ENCODE measurements at regions not wholly inside any gene's neighbourhood (a gene's known extent, or its start where the extent isn't known, plus 50 kb on each side); places are given as distances from the start of the nearest gene placed in this dataset.
A peak's percentile ranks its signal among the peaks of the same experiment; 100 is the strongest.
"Not testable (repeated sequence)": the region's sequence is repeated elsewhere in the genome, so short reads cannot be mapped to it uniquely, and the experiment has no call there.

DNA sequence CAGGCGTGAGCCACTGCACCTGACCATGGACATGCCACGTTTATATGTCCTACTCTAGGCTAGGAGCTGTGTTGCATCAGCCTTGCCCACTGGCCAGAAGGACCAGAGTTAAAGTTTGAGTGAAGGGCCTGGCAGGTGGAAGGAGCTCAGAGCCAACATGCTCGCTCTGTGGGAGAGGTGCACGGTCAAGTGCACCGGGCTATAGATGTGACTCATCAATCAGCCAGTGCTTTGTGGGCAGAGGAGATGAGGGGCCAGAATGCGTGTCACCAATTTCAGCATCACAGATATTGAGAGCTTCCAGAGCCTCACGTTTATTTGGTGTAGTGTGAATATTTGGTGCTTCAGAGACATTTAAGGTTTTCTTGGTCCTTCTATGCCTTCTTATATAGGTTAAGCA is 137.3 kb upstream of the KBTBD8 start:
- DNase-seq: no peak

DNA sequence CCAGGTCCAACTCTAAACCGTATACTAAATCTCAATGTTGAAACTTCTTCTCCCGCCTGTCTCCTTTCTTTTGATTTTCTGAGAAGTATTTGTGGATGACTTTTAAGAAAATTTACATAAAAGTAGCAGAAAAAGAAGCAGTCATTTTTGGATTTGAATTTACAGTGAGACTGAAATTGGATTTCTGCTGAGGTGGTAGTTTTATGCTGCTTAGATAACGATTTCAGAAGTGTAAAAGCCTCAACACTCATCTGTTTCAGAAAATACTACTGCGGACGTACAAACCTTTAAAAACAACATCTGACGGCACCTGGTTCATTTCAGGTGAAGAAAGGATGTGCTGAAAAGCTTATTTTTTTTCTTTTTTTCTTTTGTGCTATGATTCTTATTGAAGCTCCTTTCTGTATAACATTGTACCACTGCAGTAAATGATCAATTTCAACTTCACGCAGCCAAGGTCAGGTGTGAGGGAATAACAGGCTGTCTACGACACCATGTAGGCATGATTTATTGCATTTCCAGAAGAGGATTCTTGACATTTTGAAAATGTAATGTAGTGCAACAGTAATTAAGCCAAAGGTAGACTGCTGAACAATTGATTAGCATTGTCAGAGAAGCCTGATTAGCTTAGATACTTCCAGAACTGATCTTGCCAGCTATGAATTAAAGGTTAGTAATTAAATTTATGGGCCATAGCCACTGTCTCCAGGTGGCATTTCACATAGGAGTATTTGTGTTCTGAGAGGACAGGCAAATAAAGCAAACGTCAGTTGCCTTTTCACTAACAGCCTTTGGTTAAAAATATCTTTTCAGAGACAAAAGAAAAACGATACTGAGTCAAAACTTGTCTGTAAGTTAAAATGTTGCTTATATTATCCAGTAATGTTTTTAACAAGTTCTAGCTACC is 134.6 kb upstream of the KBTBD8 start:
- no peak for DNase-seq

DNA sequence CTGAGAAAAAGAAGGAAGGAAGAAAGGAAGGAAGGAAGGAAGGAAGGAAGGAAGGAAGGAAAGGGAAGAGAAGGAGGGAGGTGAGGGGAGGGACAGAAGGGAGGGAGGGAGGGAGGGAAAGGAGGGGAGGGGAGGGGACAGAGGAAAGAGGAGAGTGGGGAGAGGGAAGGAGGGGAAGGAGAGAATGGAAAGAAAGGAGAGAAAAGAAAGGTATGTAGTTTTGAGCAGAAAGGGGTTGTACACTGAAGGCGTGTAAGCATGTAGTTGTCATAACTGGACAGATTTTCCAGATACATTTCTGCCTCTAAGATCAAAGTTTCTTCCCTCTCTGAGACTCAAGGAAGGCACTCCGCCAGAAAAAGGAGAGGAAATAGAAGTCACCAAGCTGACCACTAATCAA is 113.4 kb upstream of the KBTBD8 start:
- DNase-seq: no peak

DNA sequence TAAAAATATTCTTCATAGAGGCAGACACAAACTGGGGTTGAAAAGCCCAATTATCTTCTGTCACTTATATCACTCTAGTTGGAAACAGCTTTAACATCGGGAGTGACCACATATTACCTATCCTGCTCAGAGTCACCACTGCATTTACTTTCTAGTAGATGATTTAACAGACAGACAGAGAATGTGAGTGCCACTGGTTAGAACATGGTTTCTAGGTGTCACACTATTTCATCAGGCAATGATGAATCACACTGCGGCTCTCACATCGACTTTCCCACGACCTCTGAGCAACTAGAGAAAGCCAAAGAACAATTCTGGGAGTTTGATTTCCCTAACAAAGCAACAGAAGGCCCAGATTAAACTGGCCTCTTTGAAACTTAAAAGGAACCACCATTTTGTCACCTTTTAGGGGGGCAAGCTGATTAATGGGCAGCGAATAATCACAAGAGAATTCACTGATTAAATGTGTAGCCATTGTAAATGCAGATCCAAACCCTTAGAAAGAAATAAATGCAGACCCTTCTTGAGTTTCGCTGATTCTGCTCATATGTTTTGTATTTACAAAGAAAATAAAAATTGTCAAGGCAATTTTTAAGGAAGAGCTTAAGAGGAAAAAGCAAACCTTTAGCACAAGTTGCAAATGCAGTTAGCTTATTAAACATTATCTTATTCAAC is 112.6 kb upstream of the KBTBD8 start:
- no peak for DNase-seq

DNA sequence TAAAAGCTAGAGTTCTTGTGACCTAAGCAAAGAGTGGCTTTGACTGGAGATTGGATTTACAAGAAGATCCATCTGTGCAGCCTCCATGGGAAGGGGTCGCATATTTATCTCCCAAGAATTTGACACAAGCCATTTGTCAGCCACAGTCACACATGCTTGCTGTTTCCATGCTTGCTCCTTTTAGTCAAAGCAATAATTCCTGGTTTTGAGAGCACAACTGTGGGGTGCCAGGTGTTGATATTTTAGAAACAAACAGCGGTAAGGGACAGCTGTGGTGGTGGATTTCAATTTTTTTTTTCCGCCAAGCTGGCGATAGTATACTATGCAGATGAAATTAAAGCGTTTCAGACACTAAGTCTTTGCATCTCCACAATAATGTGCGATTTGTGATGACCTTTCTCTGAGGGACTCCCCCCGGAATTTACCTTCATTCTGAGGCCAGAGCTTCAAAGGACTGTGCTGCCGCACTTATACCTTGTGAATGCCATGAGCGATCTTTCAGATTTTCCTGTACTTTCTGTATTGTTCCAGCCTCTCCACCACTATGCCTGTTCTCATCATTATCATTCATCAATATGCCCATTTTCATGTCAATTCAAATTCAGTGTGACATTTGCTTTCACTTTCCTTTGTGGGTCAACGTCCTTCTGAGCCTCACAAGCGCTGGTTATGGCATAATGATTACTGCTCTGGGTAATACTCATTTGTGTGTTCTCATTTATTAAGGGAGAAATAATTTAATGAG is 108.2 kb upstream of the KBTBD8 start:
- DNase-seq: no peak

DNA sequence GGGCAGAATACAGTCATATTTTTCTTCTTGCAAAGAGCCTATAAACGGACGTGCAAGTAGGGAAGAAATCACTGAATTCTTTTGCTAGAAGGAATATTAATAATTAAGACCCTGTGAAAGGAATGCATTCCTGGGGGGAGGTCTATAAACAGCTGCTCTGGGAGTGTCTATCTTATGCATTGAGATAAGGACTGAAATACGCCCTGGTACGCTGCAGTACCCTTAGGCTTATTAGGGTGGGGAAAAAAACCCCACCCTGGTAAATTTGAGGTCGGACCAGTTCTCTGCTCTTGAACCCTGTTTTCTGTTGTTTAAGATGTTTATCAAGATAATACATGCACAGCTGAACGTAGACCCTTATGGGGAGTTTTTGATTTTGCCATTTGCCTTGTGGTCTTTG is 100.0 kb upstream of the KBTBD8 start:
- DNase-seq: no peak

DNA sequence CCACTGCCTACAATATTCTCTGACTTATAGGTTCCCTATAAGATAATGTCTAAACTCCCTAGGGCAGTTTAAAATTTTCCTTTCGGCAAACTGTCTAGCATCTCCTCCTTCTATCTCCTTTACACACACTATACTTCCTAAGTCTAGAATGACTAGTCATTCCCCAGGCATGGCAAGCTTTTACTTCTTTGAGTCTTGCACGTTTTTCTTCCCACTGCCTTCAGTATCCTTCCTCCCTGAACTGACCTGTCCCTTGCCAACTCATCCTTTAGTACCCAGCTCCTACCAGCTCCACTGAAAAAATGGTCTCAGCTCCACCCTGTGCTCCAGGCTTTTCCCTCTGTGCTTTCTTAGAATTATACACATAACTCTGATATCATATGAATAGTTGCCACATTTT is 93.8 kb upstream of the KBTBD8 start:
- no peak for DNase-seq

DNA sequence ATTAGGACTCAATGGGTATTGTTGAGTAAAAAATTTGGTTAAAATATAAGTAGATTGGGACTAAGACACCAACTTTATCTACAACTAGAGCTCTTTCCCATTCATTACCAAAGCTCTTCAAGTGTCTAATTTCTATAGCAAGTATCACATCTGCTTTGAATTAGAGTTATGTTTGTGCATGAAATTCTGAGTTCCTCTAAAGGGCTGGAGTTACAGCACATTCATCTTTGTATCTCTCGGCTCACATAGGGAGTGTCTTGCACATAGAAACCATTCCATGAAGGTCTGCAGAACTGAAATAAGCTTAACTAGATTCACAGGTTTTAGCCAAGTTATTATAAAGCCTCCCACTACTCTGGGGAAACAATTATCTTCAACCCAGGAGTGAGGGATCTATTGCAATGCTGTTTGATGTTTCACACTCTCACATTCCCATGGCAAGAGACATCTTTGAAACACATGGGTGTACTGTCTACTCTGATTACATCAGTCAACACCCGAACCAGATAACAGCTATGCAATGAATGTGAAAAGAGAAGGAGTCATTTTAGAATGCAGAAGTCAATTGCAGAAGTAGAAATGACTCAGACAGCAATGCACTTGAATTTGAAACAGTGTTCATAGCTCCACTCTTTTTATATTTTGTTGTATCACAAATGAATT is 93.1 kb upstream of the KBTBD8 start:
- no peak for DNase-seq

DNA sequence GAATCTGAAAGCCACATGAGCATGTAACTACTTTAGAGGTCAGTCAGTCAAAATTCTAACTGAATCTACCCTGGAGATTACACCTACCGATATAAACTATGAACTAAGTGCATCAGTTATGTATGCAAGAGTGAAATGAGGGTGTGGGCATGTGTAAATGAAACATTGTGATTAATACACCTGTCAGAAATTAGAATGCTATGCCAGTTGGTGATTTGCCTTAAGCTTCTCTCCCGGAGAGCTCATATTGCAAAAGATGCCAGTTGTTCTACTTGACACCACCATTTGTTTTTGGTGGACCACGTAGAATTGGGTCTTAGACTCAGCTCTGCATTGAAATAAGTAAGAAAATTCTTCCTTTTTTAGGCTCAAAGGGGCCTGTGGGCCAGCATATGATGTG is 91.0 kb upstream of the KBTBD8 start:
- no peak for DNase-seq

DNA sequence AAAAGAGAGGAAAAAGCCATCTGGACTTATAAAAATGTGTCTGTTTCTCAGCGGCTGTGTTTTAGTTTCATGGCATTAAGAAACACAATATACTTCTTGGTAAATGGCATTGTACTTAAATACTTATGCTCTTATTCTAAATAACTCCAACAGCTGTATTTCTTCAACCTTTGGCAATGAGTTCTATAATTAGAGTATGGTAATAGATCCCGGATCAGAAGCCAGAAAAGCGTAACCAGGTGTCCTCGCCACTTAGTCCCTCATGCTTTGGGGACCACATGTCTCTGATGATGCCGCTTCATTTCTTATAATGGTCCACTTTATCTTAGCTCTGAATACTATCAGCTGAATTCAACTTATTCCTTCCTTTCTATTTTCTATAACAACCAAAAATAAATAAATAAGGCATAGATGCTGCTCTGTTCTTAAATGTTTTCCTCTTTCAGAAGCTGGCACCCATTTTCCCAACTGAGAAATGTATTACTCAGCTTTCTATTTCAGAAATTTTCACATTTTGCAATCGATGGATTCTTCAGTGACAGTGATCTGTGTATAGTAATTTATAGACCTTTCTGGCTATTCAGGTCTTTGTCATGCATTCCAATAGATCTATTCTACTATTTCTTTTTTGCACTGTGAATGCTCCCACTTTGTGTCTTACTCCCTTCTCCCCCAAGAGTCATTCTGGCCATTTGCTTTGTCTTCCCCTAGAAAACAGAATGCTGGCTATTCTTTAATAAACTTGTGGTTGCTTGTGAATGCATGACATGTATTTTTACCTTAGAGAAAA is 87.6 kb upstream of the KBTBD8 start:
- DNase-seq: no peak

DNA sequence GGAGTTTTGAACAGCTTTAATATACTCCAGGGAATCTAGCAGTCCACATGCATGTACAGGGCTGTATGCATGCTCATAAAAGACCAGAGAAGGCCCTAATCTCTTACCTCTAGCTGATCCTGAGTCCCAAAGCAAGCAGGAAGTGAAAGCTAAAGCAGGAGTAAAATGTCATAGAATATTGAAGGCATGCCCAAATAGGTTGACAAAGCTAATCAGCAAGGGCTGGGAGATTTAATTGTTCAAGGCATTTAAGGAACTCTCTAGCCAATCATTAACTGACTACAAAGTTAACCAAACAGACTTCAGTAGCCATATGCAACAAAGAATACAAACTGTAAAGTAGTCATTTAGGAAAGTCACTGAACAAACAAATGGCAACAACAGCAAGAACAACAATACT is 85.8 kb upstream of the KBTBD8 start:
- DNase-seq: no peak

DNA sequence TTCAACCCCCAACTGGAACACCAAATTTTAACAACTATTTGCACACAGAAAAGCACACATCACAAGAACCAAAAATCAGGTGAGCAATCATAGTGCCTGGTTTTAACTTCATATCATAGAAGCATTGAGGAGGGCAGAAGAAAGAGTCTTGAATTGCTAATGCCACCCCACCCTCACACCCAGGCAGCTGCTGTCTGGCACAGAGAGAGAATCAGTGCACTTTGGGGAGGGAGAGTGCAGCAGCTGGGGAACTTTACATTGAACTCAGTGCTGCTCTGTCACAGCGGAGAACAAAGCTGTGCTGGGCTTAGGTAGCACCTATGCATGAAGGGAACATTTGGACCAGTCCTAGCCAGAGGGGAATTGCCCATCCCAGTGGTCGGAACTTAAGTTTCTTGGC is 76.0 kb upstream of the KBTBD8 start:
- DNase-seq: no peak

DNA sequence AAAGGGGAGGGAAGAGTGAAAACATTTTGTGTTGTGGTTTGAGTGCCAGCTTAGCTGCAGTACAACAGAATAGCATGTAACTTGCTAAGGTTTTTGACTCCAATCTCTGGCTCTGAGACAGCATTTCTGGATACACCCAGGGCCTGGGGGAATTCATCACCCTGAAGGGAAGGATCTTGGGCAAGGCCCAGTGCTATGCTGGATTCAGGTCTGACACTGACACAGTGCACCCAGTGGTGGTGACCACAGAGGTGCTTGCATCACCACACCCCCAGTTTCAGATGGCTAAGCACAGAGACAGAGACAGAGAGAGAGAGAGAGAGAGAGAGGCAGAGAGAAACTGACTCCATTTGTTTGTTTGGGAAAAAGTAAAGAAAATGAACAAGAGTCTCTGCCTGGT is 74.1 kb upstream of the KBTBD8 start:
- DNase-seq: no peak

DNA sequence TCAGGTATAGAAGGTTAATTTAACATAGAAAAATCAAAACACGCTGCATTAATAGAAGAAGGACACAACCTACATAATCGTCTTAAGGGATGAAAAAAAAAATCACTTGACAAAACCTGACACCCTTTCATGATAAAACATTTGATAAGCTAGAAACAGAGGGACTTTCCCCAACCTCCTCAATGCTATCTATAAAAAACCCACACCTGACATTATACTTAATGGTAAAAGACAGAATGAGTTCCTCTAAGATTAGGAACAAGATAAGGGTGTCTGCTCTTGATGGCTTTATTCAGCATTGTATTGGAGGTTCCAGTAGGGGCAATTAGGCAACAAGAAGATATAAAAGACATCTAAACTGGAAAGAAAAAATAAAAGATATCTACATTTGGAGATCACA is 69.9 kb upstream of the KBTBD8 start:
- no peak for DNase-seq

DNA sequence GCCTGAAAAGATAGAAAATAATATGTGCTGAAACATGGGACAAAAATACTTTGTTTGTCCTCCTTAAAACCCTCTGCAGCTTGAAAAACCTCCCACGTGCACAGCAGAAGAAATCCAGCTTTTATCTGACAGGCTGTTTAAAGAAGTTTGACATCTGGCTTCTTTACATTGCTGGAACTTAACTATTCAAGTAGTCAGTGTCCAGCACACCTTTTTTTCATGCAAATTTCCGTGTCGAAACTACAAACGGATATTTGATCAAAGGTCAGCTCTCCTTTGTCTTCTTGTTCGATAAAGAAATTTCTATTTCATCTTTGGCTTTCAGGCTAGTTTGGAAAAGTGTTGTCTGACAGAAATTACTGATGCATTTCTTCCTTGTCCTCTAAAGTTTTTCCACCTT is 66.8 kb upstream of the KBTBD8 start:
- DNase-seq: no peak

DNA sequence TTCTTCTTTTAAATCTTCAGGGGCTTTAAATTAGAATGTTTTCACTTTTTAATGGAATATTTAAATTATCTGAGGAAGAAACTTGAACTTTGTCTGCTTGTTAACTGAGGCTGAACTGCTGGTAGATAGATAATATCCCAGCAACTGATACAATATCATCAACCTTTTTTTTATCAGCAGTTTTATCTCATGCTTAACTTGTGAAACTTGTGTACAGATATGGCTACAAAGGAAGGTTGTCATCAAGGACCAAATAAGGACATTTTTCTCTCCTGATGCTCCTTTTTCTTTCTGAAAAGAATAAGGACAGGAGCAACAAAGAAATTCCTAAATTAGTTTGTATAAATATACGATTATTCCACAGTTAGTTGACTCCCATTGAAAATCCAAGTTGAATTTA is 66.4 kb upstream of the KBTBD8 start:
- no peak for DNase-seq

DNA sequence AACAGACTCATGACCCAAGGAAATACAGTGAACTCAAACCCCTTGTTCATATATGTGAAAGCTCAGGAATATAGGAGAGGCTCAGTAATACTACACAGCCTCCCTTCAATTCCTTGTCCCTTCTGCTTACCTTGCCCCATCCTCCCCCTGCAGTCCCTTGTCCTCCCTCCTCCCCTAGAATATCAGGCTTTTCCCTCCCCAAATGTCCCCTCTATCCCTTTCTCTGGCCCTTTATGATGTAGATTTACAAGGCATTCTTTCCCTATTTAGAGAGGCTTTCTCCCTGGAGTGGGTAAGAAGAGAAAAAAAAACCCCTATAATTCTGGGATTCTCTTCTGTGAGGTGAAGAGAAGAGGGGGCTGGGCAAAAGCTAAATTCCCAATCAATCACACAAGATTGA is 64.9 kb upstream of the KBTBD8 start:
- no peak for DNase-seq

DNA sequence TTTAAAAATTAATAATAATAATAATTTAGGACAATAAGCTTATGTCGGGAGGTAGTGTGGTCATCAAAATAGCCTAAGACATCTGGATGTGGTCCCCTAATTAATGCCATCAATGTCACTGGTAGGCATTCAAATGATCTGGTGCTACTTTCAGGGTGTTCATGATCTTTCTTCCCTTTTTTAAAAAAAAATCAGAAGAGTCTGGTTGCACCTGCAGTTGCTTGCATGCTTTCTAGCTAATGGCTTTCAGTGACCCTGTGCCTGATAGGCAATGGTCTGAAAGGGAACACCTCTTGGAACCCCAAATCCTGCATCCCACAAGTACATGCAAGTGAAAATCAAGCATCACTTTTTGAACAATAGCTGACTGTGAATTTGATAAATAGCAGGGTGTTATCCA is 64.1 kb upstream of the KBTBD8 start:
- no peak for DNase-seq

DNA sequence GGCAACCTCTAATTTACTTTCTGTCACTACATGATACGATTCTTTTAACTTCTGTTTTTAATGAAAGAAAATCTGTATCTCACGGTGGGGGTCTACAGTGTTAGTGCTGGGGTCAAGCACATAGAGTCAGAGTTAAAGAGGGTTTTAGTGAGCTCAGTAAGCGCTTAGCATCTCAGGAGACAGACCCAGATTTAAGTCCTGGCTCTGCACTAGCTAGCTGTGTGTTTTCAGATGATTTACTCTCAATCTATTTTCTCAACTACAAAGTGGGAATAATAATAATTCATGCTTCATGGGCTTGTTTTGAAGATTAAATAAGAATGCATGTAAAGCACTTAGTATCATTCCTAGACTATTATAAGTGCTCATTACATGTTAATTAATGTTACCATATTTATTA is 63.4 kb upstream of the KBTBD8 start:
- DNase-seq: no peak

DNA sequence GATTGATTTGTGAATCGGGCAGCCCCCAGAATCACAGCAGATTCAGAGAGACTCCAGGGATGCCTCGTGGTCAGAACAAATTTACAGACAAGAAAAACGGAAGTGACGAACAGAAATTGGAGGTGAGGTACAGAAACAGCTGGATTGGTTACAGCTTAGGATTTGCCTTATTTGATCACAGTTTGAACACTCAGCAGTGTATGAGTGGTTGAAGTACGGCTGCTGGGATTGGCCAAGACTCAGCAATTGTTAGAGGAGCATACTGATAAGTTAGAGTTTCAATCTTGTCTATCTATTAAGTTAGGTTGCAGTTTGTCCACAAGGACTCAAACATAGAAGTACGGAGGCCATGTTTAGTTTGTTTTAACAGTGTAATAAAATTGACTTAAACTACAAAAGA is 61.1 kb upstream of the KBTBD8 start:
- DNase-seq: not testable (repeated sequence)

DNA sequence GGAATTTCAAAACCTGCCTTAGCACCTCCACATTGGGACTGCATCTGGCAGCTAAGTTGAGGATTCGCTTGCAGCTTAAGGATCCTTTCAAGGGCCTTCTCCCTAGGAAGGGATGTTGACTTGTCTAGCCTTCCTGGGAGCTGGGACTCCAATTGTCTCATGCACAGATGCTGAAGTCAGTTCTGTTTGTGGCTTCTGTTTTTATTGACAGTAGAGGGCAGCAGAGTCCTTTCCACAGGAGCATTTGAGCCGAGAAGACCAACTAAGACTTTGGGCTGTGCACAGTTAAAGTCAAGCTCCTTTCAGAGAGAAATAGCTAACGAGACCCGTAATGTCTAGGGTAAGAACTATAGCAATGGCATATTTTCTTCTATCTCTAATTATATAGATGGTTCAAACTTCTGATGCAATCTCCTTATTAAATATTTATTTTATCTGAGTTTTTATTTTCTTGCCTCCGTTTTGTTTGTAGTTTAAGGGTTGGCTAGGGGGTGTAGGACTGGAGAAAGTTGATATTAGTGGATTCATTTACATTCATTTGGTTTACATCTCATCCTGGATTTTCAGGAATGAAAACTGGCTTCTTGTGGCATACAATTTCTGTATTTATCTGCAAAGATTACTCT is 59.7 kb upstream of the KBTBD8 start:
- DNase-seq: peak; percentile 60

DNA sequence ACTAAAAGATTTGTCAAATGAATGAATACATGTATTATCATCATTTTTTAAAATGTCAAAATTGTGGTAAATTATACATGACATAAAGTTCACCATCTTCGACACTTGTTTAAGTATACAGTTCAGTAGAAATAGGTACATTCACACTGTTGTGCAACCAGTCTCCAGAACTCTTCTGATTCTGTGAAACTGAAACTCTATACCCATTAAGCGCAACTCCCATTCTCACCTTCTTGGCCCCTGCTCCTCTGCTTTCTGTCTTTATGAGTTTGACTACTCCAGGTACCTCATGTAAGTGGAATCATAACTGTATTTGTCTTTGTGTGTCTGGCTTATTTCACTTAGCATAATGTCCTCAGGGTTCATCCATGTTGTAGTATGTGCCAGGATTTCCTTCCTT is 50.1 kb upstream of the KBTBD8 start:
- no peak for DNase-seq
